ENCODE measurements at regions not wholly inside any gene's neighbourhood (a gene's known extent, or its start where the extent isn't known, plus 50 kb on each side); places are given as distances from the start of the nearest gene placed in this dataset.

DNA sequence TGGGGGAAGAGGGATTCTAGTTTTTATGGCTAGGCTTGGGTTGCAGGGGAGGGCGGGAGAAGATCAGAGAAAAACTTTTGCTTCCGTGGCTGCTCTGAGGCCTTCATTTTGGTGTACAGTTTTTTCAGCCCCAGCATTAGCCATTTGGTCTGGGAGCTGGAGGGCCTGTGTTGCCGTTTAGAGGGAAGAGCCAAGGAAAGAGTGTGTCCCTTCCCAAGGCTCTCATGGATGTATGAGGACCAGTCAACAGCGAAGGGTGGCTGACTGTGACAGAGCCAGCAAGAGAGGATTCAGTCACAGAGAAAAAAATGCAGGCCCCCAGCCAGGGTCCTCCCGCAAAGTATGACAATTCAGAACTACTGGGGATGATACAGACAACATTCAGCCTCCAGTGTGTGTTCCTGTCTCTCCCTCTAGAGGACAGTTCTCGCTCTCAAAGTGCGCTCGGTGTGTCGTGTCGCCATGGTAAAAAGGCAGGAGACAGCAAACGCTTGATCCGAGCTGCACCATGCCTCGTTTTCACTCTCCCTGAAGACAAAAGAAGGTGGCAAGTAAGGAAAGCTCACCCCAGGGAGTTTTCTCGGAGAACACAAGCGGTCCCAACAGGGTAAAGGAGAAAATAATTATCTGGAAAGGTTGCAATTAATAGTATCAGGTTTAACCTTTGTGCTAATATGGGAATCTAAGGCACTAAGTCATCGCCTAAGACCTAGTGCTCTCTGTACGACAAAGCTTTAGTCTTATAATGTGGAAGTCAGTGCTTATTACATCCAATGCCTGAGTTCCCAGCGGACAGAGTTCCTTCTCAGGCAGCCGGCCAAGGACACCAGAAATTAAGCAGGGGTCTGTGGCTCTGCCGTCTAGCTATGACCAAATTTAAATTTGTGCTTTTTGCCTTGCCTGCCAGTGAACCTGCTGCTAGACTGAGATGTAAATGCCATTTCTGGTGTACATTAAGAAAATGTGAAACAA is 157.3 kb upstream of the PLXNC1 start (continued):
- TF ChIP-seq MTA2 (IDR thresholded peaks at IDR 0.05; ENCODE audit: low read depth) (no peak), SRF (IDR thresholded peaks at IDR 0.05; ENCODE audit: low read depth in 2 of 2, low read length in 2 of 2) (no peak)

DNA sequence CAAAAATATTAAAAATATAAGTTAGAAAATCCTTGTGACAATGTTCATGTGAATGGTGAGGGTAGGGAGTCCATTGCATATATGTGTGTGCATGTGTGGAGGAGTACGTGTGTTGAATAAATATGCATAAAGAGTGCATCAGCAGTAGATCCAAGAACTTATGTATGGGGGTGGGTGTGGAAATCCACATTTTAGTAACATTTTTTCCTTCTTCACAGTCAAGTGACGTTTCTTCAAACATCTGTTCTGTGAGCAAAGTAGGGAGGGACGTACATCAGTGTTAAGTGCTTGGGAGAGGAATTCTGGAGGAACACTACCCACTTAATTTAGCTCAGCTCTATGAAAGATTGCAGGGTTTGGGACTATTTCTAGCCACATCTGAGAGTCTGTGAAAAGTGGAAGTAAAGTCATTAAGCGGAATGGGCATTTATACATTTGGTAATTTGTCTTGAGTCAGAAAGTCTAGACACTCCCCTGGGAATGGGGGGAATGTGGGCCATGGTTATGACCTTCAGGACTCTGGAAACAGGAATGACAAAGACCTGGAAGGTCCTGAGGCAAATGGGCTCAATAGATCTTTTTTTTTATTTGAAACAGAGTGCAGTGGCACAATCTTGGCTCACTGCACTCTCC is 156.4 kb upstream of the PLXNC1 start:
- 27% methylated on average over 4 of the region's 4 CpGs for WGBS (ENCODE audit: insufficient coverage, insufficient replicate concordance, low lambda C conversion rate, missing lambda C conversion rate)
- H3K4me2 ChIP-seq (ENCODE audit: control insufficient read depth, insufficient read depth) = no peak overlapping the region
- RAD21 ChIA-PET (ENCODE audit: unreplicated experiment) = no interaction called here
- no peak overlapping the region for H2AFZ ChIP-seq (ENCODE audit: control insufficient read depth, low read depth, low read length)
- no peaks in the 10 kb centered on the region for H4K20me1 ChIP-seq (ENCODE audit: control insufficient read depth, insufficient read depth)
- CTCF ChIA-PET = interaction anchor here (0.9 to 1.5 kb wide), 2 partner anchors 109 to 110 kb away, joined by 3 to 4 read pairs; no protein-coding TSS in a partner anchor
- no peak overlapping the region for H3K27ac ChIP-seq (ENCODE audit: control insufficient read depth, insufficient read depth)
- no peak overlapping the region for H3K9ac ChIP-seq (ENCODE audit: control insufficient read depth, insufficient read depth, low read length)
- ATAC-seq (no peak), DNase-seq (ENCODE audit: low read depth, low spot score) (no peak), FAIRE-seq (no peak)
- BruUV-seq (replicated peaks) = no TSS peak
- SMC1A ChIA-PET (ENCODE audit: uncharacterized antibody, unreplicated experiment) = no interaction called here
- H3K36me3 ChIP-seq (ENCODE audit: control insufficient read depth in 2 of 2, insufficient read depth in 2 of 2, low read length in 1 of 2) = no peaks in the 10 kb centered on the region
- no peaks in the 10 kb centered on the region for H3K27me3 ChIP-seq (replicated peaks in 1 of 2; ENCODE audit: control insufficient read depth in 2 of 2, insufficient read depth in 2 of 2, low read length in 1 of 2)
- no peaks in the 10 kb centered on the region for H3K9me3 ChIP-seq (replicated peaks; ENCODE audit: control insufficient read depth, insufficient read depth, low read length)
- H3K4me3 ChIP-seq = no peak overlapping the region
- H3K4me1 ChIP-seq (ENCODE audit: control insufficient read depth, insufficient read depth, low read length) = no peaks in the 10 kb centered on the region
- in situ Hi-C loops (cut with MboI) = no loop called here
- TF ChIP-seq SIX5 (IDR thresholded peaks at IDR 0.05; ENCODE audit: low read depth, low read length, severe bottlenecking) = no peak
- no peak for TF ChIP-seq SUPT20H (IDR thresholded peaks at IDR 0.05; ENCODE audit: borderline replicate concordance, control insufficient read depth, low read depth, low read length)
- no peak for TF ChIP-seq ZSCAN29 (IDR thresholded peaks at IDR 0.05)
- no peak for TF ChIP-seq GABPA (IDR thresholded peaks at IDR 0.05; ENCODE audit: low read depth)
- no peak for TF ChIP-seq BCL11A (IDR thresholded peaks at IDR 0.05; ENCODE audit: low read depth, low read length)
- TF ChIP-seq, protein P1, sequence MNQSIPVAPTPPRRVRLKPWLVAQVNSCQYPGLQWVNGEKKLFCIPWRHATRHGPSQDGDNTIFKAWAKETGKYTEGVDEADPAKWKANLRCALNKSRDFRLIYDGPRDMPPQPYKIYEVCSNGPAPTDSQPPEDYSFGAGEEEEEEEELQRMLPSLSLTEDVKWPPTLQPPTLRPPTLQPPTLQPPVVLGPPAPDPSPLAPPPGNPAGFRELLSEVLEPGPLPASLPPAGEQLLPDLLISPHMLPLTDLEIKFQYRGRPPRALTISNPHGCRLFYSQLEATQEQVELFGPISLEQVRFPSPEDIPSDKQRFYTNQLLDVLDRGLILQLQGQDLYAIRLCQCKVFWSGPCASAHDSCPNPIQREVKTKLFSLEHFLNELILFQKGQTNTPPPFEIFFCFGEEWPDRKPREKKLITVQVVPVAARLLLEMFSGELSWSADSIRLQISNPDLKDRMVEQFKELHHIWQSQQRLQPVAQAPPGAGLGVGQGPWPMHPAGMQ (IDR thresholded peaks at IDR 0.05; ENCODE audit: borderline replicate concordance) = no peak
- no peak for TF ChIP-seq ETV6 (conservative IDR thresholded peaks at IDR 0.05 in 1 of 2, IDR thresholded peaks at IDR 0.05 in 1 of 2; ENCODE audit: borderline replicate concordance in 1 of 2, low read depth in 1 of 2)
- no peak for TF ChIP-seq PML (IDR thresholded peaks at IDR 0.05; ENCODE audit: low read length)
- TF ChIP-seq USF2 (IDR thresholded peaks at IDR 0.05; ENCODE audit: borderline replicate concordance, low read depth, low read length) = no peak
- no peak for TF ChIP-seq RB1 (IDR thresholded peaks at IDR 0.05; ENCODE audit: borderline replicate concordance)
- no peak for TF ChIP-seq NRF1 (conservative IDR thresholded peaks at IDR 0.05; ENCODE audit: low read depth, low read length)
- TF ChIP-seq ELK1 (IDR thresholded peaks at IDR 0.05; ENCODE audit: low read depth, low read length) = no peak
- no peak for TF ChIP-seq RCOR1 (conservative IDR thresholded peaks at IDR 0.05; ENCODE audit: low read depth, low read length)
- no peak for TF ChIP-seq ZNF207 (IDR thresholded peaks at IDR 0.05; ENCODE audit: borderline replicate concordance)
- intact Hi-C loops (cut with micrococcal nuclease; ENCODE audit: unreplicated experiment) = no loop called here
- H3K79me2 ChIP-seq (ENCODE audit: control insufficient read depth, insufficient read depth, low read length) = no peaks in the 10 kb centered on the region
- POLR2A ChIA-PET = no interaction called here
